Inflammatory macrophage treated with lipopolysaccharide for 1 hour (primary cell): ENCODE measurements at regions not wholly inside any gene's neighbourhood (a gene's known extent, or its start where the extent isn't known, plus 50 kb on each side); places are given as distances from the start of the nearest gene placed in this dataset.

ENCODE experiments used
- DNase-seq, 2 donors: peaks; one replicate each; pipeline ENCODE4 v3.0.0-alpha.2; 2020 to 2022

- DNase-seq: no peak
Observed at GRCh38 chr6:140138311-140139010, 764.0 kb upstream of the CITED2 start.

DNA sequence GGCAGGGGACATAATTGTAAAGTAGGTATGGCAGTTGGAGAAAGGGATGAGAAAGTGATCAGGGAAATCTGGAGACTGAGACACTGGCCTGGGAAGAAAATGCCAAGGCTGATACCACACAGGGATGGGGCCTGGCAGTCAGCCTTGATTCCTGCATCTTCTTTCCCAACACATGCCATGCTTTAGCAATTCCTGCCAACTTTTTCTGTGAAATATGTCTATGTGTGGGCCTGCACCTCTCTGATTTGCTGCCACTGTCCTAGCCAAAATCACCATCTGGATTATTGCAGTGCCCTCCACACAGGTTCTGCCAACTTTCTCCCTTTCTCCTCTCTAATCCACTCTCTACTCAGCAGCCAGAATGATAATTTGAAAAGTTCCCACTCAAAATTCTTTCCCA, 759.8 kb upstream of the CITED2 start:
- no peak for DNase-seq

- DNase-seq: no peak
Observed at GRCh38 chr6:140130074-140130473, 755.6 kb upstream of the CITED2 start.

DNA sequence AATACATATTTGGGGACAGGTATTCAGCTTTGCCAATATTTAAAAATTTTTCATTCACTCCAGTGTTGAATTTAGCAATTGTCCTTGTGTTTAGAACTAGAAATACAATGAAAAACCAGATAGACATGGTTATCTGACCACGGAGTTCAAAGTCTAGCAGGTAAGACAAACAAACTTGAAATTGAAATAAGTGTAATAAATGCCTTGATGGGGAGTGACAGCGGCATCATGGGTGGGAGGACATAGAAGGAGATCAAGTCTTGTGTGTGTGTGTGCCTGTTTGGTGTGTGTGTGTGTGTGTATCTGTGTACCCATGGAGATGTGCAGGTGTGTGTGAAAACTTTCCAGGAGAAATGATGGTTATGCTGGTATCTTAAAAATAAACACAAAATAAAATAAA, 750.0 kb upstream of the CITED2 start:
- DNase-seq: no peak

DNA sequence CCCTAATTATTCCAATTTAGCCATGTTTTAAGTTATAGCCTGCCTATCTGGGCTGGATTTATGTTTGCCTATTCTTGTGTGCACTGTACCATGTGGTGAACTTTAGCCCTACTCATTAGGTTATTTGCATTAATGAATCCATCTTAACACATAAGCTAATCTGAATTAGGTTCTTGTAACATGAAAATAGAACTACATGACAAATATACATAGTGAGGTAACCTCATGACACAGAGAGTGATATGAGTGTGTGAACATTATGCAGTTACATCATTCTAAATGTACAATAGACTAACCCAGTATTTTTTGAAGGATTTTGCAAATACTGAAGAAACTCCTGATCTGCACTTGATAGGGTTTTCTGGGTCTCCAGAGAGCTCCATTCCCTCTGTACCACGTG, 733.7 kb upstream of the CITED2 start:
- no peak for DNase-seq

- DNase-seq: no peak
Observed at GRCh38 chr6:140107216-140107615, 732.8 kb upstream of the CITED2 start.

GRCh38 chr6:140105857-140106256, 731.4 kb upstream of the CITED2 start:
- no peak for DNase-seq

GRCh38 chr6:140105241-140105640, 730.8 kb upstream of the CITED2 start:
- DNase-seq: no peak

- DNase-seq: no peak
Observed at GRCh38 chr6:140101818-140102217, 727.4 kb upstream of the CITED2 start.

DNA sequence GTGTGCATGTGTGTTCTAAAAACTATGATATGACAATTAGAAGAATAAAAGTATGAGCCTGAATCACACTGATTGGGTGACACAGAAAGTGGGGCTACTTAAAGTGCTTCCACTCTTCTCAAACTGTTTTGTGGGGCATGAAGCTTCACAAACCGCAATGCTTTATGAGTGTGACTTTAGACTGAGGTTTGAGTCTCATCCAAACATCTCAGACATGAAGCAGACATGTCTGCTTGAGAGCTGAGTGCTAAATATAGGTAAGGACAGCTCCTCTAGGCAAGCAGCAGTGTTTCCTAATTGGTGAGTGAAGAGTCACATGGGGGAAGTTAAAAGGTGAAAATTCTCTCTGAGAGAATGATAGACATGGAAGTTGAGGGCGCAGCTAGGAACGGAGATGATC, 726.9 kb upstream of the CITED2 start:
- no peak for DNase-seq

DNA sequence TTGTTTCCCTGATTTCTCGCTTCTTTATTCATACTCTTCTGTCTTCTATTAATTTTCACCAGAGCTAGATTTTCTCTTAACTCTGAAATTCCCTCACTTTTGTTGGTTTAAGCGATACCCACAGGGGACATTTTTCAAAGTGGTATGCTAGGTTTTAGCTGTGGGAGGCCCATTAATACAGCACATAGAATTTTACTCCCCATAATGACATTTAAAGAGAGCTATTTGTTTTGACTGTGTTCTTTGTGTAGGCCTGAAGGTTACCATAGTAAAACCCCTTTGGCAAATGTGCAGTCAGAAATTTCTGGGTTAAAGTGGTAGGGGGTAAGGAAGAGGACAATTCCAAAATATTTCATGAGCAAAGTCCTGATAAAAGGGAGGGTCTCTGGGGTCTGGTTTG, 721.1 kb upstream of the CITED2 start:
- no peak for DNase-seq

- DNase-seq: no peak
Observed at GRCh38 chr6:140091895-140092294, 717.4 kb upstream of the CITED2 start.

DNA sequence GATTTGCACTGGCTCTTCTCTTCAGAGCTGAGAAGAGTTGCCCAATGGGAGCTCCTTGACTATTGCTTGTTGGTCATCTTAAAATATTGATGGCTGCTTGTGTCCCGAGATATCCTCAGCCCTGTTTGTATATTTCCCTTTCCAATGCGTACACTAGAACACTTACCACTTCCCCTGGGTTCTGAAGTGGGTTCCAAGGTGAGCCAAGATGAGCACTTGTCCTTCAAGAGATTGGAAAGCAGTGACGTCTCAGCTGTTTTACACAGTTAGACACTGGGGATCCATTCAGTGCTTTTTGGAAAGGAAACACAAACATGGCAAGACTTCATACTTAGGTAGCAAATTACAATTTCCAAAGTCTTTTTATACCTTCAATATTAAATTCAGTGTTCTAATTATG, 716.4 kb upstream of the CITED2 start:
- no peak for DNase-seq

- no peak for DNase-seq
Observed at GRCh38 chr6:140083375-140083774, 708.9 kb upstream of the CITED2 start.

DNA sequence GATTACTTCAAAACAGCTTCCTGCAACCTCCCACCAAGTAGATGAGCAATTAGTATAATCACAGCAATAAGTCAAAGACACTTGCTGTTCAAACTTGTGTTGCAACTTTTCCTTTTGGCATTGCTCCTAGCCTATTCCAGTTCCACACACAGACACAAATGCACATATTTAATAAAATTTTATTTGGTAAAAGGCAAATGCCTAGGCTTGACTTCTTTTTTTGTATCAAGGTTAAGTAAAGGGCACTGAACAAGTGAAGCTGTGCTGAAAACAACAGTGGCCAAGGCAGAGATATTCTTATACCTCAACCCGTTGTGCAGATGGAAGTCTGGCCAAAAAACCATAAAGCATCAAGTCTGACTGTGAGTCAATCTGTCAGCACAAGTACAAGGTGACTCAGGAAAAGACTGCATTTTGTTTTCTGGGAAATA, 708.4 kb upstream of the CITED2 start:
- no peak for DNase-seq

DNA sequence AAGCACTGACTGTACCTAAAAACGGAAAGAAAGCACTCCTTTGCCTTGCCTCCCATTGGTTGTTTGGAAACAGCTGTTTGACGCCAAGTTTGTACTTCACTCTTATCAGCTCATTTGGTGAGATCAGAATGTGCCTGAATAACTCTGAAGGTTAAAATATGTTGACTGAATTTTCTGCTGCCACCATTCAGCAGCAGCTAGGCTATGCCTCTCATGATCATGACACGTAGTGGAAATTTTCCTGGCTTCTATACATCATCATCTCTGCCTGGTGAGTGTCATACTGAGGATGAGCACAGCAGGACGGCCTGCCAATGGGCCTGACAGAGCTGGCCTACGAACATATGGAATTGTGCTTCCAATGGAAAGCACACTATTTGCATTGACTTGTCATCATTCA, 704.9 kb upstream of the CITED2 start:
- no peak for DNase-seq

- no peak for DNase-seq
Observed at GRCh38 chr6:140078561-140079125, 704.2 kb upstream of the CITED2 start.

DNA sequence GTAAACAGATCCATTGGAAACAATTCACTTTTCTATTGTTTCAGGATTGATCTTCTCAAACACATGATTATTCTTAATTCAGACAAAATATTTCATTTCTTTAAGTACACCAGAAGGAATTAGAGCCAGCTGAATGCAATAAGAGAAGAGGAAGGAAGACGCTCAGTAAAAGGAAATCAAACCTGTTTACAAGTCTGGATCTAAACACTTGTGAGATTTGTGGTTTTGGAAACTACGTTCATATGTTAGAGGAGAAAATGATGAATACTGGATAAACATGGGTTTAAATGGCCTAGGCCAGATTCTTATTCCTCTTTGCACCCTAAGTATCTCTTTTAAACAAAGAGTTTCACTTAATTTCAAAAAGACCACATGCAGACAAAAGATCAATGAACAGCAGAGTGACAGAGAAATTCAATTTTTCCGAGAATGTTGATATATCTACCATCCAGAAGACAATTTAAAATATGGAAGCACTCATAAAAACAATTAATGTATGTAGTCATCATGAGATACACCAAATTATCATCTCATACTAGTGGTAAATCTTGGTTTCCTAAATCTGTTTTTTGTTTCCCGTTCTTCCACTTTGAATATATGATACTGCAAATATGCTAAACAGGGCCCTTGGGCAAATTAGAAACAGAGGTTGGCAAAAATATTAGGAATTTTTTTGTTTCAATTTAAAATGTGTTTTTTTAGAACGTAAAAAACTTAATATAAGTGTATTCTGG, 703.5 kb upstream of the CITED2 start:
- DNase-seq: no peak

- DNase-seq: no peak
Observed at GRCh38 chr6:140076105-140076504, 701.7 kb upstream of the CITED2 start.

- peak; percentile 16 to 26 for DNase-seq
Observed at GRCh38 chr6:140073456-140073855, 699.0 kb upstream of the CITED2 start.

DNA sequence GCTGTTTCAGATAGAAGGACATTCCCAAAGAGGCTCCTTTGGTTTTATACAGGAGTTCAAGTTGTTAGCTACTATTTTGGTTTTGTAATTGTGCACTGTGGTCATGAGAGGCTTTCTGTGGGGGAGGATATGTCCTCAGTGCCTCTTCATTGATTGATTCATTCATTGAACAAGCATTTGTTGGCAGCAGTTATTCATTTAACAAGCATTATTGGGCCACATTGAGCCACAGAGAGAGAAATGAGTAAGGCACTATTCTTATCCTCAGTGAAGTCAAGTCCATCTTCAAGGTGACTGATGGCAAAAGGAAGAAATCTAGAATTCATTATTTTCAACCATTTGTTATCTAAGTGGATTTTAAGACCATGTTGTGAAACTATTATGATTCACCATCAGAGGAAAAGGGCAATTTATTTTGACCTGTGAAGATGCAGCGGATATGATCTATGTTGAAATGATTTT, 697.2 kb upstream of the CITED2 start:
- no peak for DNase-seq

GRCh38 chr6:140070846-140071473, 696.5 kb upstream of the CITED2 start:
- no peak for DNase-seq

GRCh38 chr6:140069576-140069975, 695.1 kb upstream of the CITED2 start:
- DNase-seq: no peak

GRCh38 chr6:140068801-140069200, 694.4 kb upstream of the CITED2 start:
- no peak for DNase-seq
